HG03097 (cell line): ENCODE measurements at regions not wholly inside any gene's neighbourhood (a gene's known extent, or its start where the extent isn't known, plus 50 kb on each side); places are given as distances from the start of the nearest gene placed in this dataset.
"Not testable (repeated sequence)": the region's sequence is repeated elsewhere in the genome, so short reads cannot be mapped to it uniquely, and the experiment has no call there.

Source experiments
- ATAC-seq: cut with Tn5 transposase; IDR thresholded peaks from one replicate; pipeline ENCODE4 v1.9.1; 2021; ENCODE audit not compliant: unreplicated experiment, low FRiP score

DNA sequence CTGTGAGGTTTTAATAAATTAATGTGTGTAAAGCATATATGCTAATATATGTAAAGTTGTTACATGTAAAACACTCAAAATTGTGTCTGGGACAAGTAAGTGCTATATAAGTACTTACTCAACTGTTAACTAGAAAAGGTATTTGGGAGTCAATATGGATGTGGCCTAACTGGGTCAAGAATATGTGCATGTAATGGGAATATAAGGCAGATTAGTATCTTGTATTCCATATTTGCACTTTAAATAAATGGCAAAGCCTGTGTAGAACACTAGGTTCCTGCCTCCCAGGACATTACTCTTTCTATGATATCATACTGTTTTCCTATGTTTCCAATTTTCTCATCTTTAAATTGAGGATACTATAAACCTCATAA, 270.6 kb downstream of the FBXO8 start:
- no peak for ATAC-seq

DNA sequence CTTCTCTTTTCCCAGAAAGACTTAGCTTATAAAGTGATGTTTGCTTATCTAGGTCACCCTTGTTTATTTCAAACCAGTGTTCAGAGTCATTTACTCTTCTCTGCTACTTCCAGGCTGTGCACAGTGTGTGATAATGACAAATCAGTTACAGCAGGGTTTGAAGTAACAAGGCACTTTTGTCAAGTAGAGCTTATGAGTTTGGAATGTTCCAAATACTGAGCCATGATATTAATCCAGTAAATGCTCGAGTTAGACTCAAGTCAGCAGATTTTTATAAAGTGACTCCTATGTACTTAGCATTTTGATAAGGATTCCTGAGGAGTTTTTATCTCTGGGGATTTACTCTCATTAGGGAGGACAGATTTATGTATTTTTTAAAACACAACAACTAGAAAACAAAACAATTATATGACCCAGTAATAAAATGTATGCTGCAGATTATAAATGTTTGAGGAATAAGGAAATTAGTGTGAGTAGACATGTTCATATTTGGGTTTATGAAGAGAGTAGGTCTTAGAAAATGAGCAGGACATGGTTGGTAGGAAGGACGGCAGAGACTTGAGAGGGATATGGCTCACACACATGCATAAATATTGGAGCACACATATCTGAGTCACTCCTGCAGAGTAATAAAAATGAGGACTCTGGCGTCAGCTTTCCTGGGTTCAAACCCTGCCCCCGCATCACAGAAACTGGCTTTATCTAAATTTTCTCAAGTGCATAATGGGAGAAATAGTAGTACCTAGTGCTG, 271.2 kb downstream of the FBXO8 start:
- ATAC-seq: no peak

DNA sequence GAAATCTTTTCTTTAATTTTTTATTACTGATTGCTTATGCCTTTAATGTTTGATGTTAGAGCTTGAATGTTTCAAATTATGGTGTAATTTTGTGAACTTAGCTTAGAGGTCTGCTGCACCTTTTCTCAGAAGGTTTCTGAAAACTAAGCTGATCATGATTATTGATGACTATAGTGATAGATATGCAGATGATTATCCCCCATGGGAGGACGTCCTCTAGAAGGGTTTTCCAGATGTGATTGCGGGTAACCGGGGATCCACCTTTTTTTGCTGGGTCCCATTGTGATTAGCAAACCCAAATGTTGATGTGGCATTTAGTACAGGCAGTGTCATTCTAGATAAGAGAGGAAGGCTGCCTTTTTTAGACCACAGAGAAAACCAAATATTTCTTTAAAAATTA, 272.9 kb downstream of the FBXO8 start:
- no peak for ATAC-seq

DNA sequence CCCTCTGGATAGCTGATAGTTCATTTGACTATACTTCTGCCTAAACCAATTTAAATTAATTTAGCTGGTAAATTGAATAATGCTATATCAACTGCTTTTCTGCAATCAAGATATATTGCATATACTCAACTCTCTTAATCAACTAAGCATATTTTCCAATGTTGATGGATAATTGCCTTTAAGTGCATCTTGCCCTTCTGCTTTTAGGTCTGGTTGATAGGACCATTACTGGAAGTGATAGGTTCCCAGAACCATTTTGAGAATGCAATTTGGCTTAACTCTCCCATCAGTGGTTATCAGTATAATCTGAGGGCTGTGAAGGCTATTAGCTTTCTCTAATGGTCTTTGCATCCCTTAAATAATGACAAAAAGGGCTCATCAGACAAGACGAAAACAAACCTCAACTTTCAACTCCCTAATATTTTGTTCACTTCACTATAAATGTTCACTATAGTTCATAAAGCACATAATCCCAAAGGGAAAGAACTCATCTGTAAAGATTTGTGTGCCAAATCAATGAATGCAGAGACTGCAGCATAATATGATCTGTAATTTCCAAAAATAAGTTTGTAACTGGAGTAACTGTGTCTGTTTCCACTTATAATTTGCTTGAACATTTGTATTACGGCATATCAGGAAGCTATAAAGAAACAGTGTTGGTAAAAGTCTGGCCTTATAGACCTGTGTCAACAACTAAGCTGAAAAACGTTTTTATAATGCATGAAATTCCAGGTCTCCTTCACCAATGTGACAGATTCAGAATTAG, 273.6 kb downstream of the FBXO8 start:
- no peak for ATAC-seq

DNA sequence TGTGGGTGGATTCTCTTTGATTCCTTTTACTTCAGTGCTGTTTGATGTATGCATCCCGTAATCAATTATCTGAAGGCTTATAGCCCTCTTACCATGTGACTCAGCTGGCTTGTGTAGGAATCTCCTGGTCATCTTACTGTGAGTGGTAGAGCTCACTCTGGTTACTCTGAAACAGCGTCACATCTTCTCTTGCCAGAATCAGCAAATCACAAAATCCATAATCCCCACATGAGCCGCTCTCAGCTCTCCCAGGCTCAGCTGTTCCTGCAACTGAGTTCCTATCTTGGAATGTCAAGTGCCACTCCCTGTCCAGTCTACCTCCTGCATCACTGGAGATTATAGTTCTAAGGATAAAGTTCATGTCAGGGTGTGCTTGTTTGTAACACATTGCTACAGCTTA, 278.0 kb downstream of the FBXO8 start:
- ATAC-seq: no peak

DNA sequence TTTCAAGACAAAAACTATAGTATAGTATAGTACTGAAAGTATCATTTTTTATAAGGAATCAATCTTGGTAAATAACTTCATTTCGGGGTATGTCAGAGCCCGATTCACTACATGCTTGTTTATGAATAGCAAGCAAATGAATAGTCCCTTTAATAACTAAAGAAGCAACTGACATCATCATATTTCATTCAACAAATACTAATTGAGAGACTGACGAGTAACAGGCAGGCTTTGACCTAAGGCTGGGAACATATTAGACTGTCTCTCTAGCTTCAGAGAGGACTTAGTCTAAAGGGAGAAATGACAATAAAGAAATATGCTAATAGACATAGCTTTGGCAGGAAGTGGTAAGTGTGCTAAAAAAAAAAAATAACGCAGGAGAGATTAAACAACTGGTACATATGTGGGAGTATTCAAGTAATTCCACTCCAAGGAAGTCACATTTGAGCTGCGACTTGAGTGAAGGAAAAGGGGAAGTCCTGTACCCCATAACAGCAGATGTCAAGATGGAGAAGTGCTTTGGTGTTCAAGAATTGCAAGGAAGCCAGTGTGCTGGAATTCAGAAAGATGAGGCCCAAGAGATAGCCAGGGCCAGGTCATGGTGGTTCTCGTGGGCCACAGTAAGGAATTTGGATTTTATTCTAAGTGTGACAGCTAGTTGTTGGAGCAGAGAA, 284.9 kb downstream of the FBXO8 start:
- ATAC-seq: no peak

DNA sequence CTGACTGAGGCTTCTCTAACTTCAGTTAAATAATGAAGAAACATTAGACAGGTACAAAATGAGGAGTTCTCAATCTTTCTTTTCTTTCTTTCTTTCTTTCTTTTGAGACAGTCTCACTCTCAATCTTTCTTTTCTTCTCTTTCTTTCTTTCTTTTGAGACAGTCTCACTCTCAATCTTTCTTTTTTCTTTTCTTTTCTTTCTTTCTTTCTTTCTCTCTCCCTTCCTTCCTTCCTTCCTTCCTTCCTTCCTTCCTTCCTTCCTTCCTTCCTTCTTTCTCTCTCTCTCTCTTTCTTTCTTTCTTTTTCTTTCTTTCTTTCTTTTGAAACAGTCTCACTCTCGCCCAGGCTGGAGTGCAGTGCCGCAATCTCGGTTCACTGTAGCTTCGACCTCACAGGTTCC, 287.7 kb downstream of the FBXO8 start:
- ATAC-seq: not testable (repeated sequence)

DNA sequence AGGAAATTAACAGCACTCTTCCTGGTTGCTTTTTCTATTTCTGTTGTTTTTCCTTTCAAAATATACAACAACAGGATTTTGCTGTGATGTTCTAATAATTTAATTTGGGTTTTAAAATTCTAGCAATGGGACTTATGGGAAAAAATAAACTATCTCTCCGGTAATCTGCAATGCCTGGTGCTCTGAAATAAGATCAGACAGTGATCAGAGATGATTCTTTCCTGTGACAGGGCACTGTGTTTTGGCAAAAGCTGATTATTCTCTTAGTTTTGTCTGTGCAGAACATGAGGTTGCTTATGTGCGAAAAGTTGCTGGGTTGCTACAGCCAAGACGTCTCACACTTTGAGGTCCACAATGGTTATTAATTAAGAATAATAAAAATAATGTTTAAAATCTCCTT, 291.7 kb downstream of the FBXO8 start:
- ATAC-seq: no peak

DNA sequence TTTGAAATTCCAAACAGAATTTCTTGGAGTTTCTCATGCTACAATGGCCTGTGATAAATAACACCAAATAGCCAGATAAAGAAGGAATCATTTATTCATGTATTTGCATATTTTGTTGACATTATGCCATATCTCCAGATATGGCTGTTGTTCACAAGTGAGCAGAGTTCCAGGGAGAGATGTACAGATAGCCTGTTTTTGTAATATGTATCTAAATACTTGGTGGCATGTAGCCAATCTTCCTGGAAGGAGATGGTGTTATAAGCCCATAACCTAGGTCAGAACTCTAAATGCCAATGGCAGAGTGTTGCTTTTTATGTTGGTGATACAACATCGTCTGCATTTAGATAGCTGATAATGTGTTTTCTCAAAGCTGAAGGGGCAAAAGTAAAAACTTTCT, 292.2 kb downstream of the FBXO8 start:
- no peak for ATAC-seq

DNA sequence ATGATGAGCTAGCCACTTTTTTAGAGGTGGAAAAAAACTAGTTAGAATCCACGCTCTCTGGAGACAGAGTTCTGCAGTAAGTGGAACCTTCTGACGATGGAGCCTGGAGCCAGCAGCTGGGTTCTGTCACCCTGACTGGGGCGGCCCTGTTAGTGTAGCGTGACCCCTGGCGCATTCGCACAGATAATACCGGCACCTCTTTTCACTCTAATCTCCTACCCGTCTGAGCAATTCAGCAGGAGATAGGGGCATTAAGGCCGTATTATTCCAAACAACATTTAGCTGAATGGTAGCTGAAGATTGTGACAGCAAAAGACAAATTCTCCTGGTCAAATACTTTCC, 292.6 kb downstream of the FBXO8 start:
- no peak for ATAC-seq

DNA sequence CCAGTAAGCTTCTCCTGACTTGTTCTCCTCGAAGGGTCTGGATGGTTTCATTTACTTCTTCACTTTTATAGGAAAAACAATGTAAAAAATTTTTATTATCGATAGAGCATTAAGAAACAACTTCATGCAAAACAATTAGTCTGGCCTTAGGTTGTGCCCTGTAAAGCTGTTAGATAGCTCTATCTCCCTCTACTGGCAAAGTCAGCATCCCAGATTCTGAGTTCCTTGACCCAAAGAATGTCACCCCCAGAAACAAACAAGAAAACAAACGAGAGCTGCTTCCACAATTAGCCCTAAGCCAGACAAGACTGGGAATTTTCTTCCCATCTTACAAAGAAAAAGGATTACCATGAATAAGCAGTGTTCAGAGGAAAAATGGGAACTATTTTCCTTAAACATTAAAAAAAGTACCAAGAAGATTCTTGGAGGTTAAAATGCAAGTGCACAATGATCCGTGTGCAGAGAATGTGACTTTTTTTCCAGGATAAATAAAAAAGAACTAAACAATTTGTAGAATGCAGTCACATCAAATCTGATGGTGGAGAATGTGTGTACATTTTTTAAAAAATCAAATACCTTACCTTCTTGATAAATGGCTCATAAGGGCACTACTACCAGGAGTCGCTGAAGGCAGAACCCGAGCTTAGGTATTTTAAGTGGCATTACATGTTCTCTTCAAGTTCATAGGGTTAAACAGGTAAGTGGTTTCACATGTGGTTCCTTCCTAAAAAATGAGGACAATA, 293.2 kb downstream of the FBXO8 start:
- ATAC-seq: no peak

DNA sequence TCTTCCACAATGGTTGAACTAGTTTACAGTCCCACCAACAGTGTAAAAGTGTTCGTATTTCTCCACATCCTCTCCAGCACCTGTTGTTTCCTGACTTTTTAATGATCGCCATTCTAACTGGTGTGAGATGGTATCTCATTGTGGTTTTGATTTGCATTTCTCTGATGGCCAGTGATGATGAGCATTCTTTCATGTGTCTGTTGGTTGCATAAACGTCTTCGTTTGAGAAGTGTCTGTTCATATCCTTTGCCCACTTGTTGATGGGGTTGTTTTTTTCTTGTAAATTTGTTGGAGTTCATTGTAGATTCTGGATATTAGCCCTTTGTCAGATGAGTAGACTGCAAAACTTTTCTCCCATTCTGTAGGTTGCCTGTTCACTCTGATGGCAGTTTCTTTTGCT, 319.9 kb downstream of the FBXO8 start:
- not testable (repeated sequence) for ATAC-seq

DNA sequence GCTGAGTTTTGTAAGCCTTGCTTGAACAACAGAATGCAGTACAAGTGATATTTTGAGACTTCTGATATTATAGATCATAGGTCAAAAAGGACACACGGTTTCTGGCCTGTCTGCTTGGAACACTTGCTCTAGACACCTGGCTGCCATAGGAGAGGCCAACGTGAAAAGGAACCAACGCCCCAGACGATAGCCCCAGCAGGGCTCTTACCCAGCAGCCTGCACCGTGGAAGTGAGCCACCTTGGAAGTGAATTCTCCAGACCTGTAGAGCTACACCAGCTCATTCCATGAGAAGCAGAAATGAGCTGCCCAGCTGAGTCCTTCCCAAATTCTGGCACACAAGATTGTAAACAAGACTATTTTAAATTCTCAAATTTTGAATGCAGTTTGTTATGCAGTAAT, 323.1 kb downstream of the FBXO8 start:
- ATAC-seq: no peak

DNA sequence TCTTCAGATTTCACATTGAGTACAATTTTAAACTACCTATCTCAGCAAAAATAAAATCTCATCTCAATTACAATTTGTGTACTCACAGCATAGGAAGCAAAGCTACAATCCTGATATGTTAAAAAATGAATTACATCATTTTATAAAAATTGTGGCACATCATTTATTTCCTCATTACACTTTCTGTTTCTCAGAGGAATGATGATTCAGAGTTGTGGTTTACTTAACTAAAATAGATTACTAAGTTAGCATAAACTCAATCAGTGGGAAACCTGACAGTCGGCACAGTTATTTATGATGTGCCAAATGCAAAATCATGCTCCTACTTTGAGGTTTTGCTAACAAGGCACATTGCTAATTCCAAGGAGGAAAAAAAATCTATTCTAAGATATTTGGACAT, 325.0 kb downstream of the FBXO8 start:
- no peak for ATAC-seq

DNA sequence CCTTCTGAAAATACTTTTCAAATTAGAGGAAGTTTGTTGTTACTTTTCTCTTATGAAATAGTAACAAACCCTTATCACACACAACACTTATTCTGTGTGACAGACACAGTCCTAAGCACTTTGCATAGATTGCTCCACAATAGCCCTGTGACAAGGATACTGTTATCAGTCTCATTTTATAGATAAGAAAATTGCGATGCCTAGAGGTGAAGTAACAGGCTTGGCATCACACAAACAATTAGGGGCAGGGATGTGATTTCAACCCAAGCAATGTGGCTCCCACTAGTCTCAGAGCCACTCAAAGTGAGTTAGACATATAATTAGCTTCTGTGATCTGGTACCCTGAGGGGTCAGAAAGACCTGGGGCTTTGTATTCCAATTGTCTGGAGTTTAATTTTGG, 339.9 kb downstream of the FBXO8 start:
- no peak for ATAC-seq

DNA sequence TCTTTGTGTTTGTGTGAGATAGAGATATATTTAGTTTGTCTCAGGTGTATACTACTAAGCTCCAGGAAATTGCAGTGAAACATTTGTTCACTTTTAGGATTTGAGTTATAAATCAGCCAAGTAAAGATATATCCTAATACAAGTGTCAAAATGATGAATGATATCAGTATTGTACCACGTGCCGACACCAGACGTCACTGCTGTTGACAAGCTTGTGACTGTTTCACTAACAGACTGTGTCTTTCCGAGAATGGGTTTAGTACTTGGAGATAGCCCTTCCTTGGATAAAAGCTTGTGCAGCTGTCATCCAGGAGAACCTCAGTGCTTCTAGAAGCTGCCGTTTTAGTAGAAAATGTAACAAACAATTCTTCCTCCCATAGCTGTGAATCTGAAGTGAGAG, 343.3 kb downstream of the FBXO8 start:
- ATAC-seq: no peak

DNA sequence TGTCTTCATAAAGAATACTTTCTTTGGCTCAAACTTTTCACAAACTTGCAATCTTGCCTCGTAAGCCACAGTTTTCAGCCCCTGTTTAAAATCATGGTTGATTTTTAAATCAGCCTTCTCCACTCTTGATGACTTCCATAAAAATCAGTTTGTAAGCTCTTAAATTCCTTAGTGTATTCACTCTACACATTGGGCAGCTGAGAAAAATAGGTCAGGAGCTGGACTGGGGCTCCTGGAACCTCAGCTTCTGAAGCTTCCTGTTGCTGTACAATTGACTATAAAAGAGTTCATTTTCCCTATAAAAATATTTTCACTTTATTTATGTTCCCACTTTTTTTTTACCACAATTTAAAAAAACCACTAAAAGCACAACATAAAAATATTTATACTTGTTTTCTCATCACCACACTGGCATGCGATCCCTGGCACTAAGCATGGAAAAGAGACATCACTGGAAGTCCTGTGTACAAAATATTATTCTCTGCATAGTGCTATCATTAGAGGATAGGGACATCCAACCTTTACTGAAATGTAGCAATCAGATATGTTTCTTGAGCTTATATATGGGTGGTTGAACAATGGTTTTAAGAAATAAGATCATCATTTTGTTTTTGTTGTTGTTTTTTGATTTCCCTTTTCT, 345.7 kb downstream of the FBXO8 start:
- ATAC-seq: no peak

DNA sequence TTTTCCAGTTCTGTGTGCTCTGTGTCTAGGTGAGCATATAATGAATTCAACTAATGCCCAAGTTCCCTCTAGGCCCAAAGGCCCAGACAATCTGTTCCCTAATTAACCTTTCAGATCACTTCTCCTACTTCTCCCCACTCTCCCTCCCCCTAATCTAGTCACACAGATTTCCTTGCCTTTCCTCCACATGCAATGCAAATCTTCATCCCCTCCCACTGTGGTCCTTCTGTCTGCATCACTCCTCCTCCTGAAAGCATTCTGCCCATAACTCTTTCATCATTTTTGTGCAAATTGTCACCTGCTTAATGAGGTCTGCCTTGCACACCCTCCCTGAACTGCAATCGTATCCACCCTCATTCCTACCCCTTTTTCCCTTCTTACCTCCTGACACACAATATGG, 346.6 kb downstream of the FBXO8 start:
- no peak for ATAC-seq

DNA sequence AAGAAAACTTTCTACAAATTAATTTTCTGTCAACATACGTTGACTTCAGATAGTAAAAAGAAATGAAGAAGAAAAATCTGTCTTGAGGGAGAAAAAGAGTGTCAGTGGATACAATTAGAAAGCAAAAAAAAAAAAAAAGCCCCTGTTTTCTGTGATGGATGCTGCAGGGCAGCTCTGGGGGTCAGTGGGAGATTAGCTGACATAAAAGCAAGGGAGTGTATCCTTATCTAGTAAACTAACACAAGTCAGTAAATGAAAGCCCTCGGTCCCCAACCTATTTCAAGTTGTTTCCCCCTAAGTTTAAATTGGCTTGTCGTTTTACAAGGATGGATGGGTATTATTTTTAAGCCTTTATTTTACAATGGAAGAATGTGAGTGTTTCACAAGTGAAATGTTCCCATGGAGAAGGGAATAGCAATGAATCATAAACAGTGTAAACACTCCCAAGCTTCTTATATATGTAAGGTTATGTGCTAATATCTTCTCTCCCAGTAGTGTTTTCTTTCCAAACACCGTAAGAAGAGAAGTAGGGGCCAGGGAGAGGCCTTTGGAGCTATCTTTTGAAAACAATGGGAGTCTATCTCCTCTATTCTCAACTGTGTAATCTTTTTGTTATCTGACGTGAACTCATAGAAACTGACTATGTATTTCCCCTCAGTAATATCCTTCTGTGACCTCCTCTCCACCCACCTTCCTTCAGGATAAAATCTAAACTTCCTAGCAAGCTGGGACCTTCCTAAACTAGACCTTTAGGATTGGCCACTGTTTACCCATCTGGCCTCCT, 347.7 kb downstream of the FBXO8 start:
- ATAC-seq: no peak
